HG03045 (cell line): ENCODE measurements at regions not wholly inside any gene's neighbourhood (a gene's known extent, or its start where the extent isn't known, plus 50 kb on each side); places are given as distances from the start of the nearest gene placed in this dataset.
A peak's percentile ranks its signal among the peaks of the same experiment; 100 is the strongest.

Source experiments
- ATAC-seq: cut with Tn5 transposase; IDR thresholded peaks from one replicate; pipeline ENCODE4 v1.9.1; 2021; ENCODE audit warnings: mild to moderate bottlenecking, moderate library complexity; ENCODE audit not compliant: unreplicated experiment

GRCh38 chr3:9301091-9301490, 51.6 kb upstream of the SRGAP3 start:
- ATAC-seq, result no peak

GRCh38 chr3:9301798-9302197, 52.4 kb upstream of the SRGAP3 start:
- ATAC-seq, result no peak

DNA sequence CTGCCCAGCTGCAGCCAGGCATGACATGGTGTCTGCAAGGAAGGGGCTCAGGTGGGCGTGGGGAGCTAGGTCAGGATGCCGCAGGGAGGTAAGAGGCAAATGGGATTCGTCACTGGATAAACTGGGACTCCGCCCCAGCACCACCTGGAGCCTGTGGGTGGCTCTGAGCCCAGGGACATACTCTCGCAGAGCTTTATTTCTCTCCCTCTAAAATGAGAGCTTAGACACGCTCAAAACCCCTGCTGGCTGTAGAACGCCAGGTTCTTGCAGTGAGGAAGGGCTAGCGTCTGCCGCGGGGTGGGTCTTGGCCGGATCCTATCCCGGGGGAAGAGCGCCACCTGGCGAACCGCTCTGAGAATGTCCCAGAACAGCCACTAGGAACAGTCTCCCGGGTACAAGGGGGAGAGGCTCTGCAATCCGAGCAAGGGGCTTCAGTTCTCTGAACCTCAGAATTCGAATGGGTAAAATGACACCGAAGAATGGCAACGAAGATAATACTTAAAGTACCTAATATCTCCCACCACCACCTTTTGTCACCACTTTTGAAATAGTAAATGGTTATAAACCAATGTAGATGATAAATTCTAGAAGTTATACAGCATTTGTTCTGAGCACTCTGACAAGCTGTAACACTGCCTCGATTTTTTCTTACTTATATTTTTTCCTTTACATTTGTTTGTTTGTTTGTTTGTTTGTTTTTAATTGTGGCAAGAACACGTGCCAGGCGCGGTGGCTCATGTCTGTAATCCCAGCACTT, 53.2 kb upstream of the SRGAP3 start:
- peak; percentile 81 for ATAC-seq

DNA sequence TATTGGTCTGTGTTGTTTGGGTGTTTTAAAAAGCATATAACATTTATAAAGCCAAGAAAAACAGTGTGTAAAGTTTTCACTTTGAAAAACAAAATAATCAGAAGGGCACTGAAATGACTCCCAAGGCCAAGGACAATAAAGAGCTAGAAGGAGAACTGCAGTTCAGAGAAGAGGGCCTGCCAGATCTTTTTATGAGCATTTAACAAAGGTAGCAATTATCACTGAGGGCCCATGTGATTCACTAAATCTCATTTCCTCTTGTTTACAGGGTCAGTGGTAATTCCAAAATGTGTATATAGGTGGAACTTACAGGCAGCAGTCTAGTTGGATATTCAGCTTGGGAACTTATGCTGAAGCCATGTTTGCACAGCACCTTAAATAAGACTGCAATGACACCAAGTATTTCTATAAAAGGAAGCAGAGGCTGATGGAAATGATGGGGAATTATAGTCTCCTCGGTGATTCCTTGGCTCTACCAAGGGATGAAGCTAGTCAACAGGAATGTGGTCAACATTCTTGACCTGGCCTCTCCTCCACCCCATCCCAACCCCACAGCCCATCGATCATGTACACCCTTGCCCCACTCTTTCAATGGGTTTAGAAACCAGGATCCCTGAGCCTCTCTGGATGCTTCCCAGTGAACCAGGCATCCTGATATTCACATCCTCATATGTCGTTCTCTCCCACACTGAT, 54.4 kb upstream of the THUMPD3 start:
- ATAC-seq, result no peak

DNA sequence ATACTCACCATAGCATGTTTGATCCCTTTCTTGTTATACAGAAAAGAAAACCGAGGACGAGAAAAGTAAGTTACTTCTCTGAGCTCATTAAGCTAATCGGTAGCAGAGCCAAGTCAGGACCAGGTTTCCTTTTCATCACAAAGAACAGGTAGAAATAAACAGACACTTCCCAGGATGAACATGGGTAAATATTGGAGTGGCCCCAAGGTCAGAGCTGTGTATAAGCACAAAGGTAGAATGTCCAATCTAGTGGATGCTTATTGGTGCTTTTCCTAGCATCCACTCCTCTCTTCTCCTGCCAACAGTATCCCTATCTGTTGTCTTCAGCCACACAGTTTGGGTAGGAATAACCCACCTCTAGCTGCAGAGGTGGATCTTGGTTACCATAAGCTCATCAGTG, 52.8 kb upstream of the THUMPD3 start:
- ATAC-seq, result no peak

- ATAC-seq, result no peak
Measured at GRCh38 chr3:9311228-9311627, 51.6 kb upstream of the THUMPD3 start.
